IPS-20b (cell line): ENCODE measurements at regions not wholly inside any gene's neighbourhood (a gene's known extent, or its start where the extent isn't known, plus 50 kb on each side); places are given as distances from the start of the nearest gene placed in this dataset.
"Not testable (repeated sequence)": the region's sequence is repeated elsewhere in the genome, so short reads cannot be mapped to it uniquely, and the experiment has no call there.

Source experiments
- H3K27ac ChIP-seq: one replicate; pipeline ENCODE4 v1.5.1; 2013; ENCODE audit warnings: low read length
- H3K27me3 ChIP-seq: 2 replicates; pipeline ENCODE4 v1.6.1; 2013; ENCODE audit warnings: mild to moderate bottlenecking, low read length, inconsistent platforms; ENCODE audit not compliant: insufficient read depth
- H3K36me3 ChIP-seq: 2 replicates; pipeline ENCODE4 v1.6.1; 2013; ENCODE audit warnings: low read depth, mild to moderate bottlenecking, inconsistent platforms, low read length, moderate library complexity; ENCODE audit not compliant: insufficient read depth
- H3K4me1 ChIP-seq: 2 replicates; pipeline ENCODE4 v1.6.1; 2013; ENCODE audit warnings: mild to moderate bottlenecking, control low read depth, inconsistent platforms, low read length, moderate library complexity; ENCODE audit not compliant: insufficient read depth
- H3K4me3 ChIP-seq: 2 replicates; pipeline ENCODE4 v1.5.1; 2013; ENCODE audit warnings: mild to moderate bottlenecking, low read length, inconsistent platforms
- H3K9ac ChIP-seq: 2 replicates; pipeline ENCODE4 v1.6.1; 2013; ENCODE audit warnings: low read depth, mild to moderate bottlenecking, inconsistent platforms, low read length, moderate library complexity
- H3K9me3 ChIP-seq: 2 replicates; pipeline ENCODE4 v1.6.1; 2013; ENCODE audit warnings: mild to moderate bottlenecking, low read depth, low read length, inconsistent platforms; ENCODE audit not compliant: insufficient read depth

GRCh38 chr5:82447913-82448312 is 169.8 kb upstream of the RPS23 start:
- Histone ChIP-seq H3K4me1 (no peaks in the 10 kb centered on the region), H3K36me3 (no peaks in the 10 kb centered on the region), H3K27ac (no peak overlapping the region), H3K9me3 (no peaks in the 10 kb centered on the region), H3K4me3 (no peak overlapping the region), H3K9ac (no peak overlapping the region), H3K27me3 (no peaks in the 10 kb centered on the region)

DNA sequence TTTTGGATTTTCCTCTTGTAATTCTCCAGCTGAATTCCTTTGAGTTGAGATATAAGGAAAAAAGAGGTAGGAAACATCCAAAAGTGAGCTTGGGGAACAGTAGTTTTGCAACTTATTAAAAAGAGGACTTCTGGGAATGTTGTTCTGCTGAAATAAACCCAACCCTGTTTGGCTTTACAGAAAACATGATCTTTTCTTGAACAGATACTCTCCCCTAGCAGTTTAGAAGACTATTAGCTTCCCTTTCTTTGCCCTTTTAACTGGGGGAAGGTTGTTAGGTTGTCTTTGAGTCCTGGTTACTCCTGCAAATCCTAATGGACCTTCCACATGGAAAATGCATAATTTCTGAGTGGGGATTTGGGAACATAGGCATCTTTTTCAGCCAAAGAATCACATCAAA is 168.7 kb upstream of the RPS23 start:
- H3K27ac ChIP-seq, result no peak overlapping the region
- no peaks in the 10 kb centered on the region for H3K27me3 ChIP-seq
- H3K4me1 ChIP-seq, result no peaks in the 10 kb centered on the region
- no peaks in the 10 kb centered on the region for H3K36me3 ChIP-seq
- H3K9me3 ChIP-seq, result no peaks in the 10 kb centered on the region
- no peak overlapping the region for H3K9ac ChIP-seq
- H3K4me3 ChIP-seq, result no peak overlapping the region

DNA sequence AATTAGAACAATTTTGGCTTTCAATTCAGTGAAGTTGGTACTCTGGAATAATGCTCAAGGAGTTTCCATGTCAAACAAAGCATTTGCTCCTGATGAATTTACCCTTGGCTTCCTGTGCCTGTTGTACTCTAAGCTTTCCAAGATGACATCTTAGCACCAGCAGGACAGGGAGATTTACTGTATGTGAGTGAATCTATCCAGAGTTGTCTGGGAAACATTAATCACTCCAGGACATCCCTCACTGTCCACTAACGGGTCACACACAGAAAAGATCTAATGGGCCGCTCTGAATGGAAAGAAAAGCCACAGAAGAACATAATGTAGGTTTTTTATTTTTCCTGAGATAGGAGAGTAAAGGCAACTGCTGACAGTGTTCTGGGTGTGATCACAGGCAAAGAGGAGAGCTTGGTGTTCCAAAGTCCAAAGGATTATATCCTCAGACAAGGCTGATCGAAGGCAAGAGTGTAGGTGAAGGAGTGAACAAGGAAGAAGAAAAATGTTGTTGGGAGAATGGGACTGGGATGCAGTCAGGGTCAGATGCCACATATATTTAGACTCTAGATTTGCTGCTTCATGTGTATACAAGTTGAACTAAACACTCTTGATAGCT is 167.7 kb upstream of the RPS23 start:
- Histone ChIP-seq H3K36me3 (no peaks in the 10 kb centered on the region), H3K27ac (no peak overlapping the region), H3K4me1 (no peaks in the 10 kb centered on the region), H3K9ac (no peak overlapping the region), H3K4me3 (no peak overlapping the region), H3K27me3 (no peaks in the 10 kb centered on the region), H3K9me3 (no peaks in the 10 kb centered on the region)

DNA sequence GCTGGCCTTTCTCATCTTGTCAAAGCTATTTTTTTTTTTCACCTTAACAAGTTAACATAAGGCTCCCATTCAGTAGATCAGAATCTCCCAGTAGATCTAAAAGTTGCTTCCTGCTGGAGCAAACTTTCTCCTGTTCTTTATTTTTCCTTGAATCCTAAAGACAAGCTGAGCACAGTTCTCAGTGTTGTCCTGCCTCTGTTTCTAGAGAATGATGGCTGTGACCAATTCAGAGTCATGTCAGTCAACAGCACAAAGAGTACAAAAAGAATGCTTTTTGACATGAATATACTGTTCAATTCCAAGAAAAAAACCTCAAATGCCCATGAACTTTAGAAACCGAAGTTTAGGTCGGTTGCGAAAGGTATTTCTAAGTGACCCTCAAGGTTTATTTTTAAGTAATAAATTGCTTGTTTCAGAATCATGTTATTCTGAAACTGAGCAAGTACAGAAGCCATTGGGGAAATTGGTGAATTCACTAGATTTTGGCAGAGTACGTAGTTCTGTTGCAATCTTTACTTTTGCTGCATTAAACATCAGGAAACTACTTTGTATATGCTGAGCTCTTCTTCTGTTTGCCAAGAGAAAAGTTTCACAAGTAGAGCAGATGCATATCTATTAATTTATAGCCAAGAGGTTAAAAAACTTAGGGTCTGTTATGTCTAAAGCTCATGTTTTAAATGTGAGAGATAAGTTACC is 161.7 kb upstream of the RPS23 start:
- Histone ChIP-seq H3K27me3 (no peaks in the 10 kb centered on the region), H3K36me3 (no peaks in the 10 kb centered on the region), H3K9ac (no peak overlapping the region), H3K27ac (no peak overlapping the region), H3K9me3 (no peaks in the 10 kb centered on the region), H3K4me3 (no peak overlapping the region), H3K4me1 (no peaks in the 10 kb centered on the region; the same call in 1 of the 2 replicates)

DNA sequence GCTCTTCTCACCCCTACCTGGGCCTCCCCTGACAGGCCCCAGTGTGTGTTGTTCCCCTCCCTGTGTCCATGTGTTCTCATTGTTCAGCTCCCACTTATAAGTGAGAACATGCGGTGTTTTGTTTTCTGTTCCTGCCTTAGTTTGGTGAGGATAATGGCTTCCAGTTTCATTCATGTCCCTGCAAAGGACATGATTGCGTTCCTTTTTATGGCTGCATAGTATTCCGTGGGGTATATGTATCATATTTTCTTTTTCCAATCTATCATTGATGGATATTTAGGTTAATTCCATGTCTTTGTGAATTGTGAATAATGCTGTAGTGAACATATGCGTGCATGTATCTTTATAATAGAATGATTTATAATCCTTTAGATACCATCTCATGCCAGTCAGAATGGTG is 159.4 kb upstream of the RPS23 start:
- H3K9ac ChIP-seq, H3K9me3 ChIP-seq, H3K27ac ChIP-seq, H3K4me1 ChIP-seq, H3K27me3 ChIP-seq, H3K36me3 ChIP-seq, H3K4me3 ChIP-seq: not testable (repeated sequence)

GRCh38 chr5:82436291-82436690 is 158.1 kb upstream of the RPS23 start:
- Histone ChIP-seq H3K9me3 (no peaks in the 10 kb centered on the region), H3K9ac (no peak overlapping the region), H3K4me3 (no peak overlapping the region), H3K27ac (no peak overlapping the region), H3K27me3 (no peaks in the 10 kb centered on the region), H3K4me1 (no peaks in the 10 kb centered on the region; the same call in 1 of the 2 replicates), H3K36me3 (no peaks in the 10 kb centered on the region)

GRCh38 chr5:82434696-82435660 is 156.8 kb upstream of the RPS23 start:
- not testable (repeated sequence) for H3K9me3 ChIP-seq, H3K36me3 ChIP-seq, H3K27me3 ChIP-seq, H3K4me1 ChIP-seq, H3K27ac ChIP-seq, H3K9ac ChIP-seq
- 0 out of 2 replicates have a peak overlapping the region, but pooled peaks have one; percentile 2 for H3K4me3 ChIP-seq

DNA sequence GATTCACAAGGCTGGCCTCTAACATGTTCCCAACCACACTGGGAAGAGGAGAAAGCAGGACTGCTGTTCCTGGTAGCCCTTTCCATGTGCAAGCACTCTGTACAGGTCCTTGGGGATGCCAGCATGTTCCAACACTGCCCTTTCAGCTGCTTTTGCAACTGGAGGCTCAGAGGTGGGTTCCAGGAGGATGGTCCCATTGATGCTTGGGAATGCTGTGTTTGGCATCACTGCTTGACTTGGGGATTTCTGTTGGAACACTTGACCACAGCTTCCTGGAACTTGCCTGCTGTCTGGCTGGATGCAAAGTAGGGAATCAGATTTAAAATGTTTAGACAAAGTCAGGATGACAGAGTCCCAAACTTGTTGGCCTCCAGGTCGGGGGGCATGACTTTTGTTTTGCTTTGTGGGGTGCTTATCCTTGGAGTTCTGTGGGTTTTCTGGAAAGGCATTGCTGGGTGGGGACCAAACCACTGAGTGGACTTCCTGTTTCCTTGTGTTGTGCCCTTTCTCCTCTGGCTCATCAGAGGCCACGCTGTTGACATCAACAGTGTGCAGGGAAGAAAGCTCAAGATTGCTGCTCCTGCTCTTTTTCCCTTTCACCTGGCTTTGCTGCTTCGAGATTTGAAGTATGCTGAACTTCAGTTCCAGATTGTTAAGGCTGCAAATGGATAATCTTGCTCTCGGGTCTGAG is 148.5 kb upstream of the RPS23 start:
- no peaks in the 10 kb centered on the region for H3K27me3 ChIP-seq
- no peaks in the 10 kb centered on the region for H3K36me3 ChIP-seq
- no peak overlapping the region for H3K9ac ChIP-seq
- no peak overlapping the region for H3K27ac ChIP-seq
- no peaks in the 10 kb centered on the region for H3K4me1 ChIP-seq
- no peak overlapping the region for H3K4me3 ChIP-seq
- H3K9me3 ChIP-seq, result no peaks in the 10 kb centered on the region; the same call in 1 of the 2 replicates

- no peaks in the 10 kb centered on the region for H3K27me3 ChIP-seq
- no peaks in the 10 kb centered on the region for H3K4me1 ChIP-seq
- no peaks in the 10 kb centered on the region; the same call in 1 of the 2 replicates for H3K9me3 ChIP-seq
- no peak overlapping the region for H3K27ac ChIP-seq
- no peak overlapping the region for H3K4me3 ChIP-seq
- H3K9ac ChIP-seq, result no peak overlapping the region
- H3K36me3 ChIP-seq, result no peaks in the 10 kb centered on the region
Observed at GRCh38 chr5:82425591-82425990, 147.4 kb upstream of the RPS23 start.

- H3K27me3 ChIP-seq, result no peaks in the 10 kb centered on the region
- no peaks in the 10 kb centered on the region; the same call in 1 of the 2 replicates for H3K9me3 ChIP-seq
- H3K36me3 ChIP-seq, result no peaks in the 10 kb centered on the region
- H3K4me3 ChIP-seq, result no peak overlapping the region
- H3K9ac ChIP-seq, result no peak overlapping the region
- no peak overlapping the region for H3K27ac ChIP-seq
- H3K4me1 ChIP-seq, result peaks cover 5% of the 10 kb centered on the region; the same call in 1 of the 2 replicates
Observed at GRCh38 chr5:82424211-82424610, 146.1 kb upstream of the RPS23 start.

- no peaks in the 10 kb centered on the region for H3K27me3 ChIP-seq
- H3K9me3 ChIP-seq, result no peaks in the 10 kb centered on the region
- no peak overlapping the region for H3K9ac ChIP-seq
- peaks cover 7% of the 10 kb centered on the region; the same call in 1 of the 2 replicates for H3K4me1 ChIP-seq
- no peak overlapping the region for H3K4me3 ChIP-seq
- no peaks in the 10 kb centered on the region for H3K36me3 ChIP-seq
- H3K27ac ChIP-seq, result no peak overlapping the region
Observed at GRCh38 chr5:82422751-82423181, 144.6 kb upstream of the RPS23 start.
